Progenitor cell of endocrine pancreas (in vitro differentiated cells): ENCODE measurements at regions not wholly inside any gene's neighbourhood (a gene's known extent, or its start where the extent isn't known, plus 50 kb on each side); places are given as distances from the start of the nearest gene placed in this dataset.

Source experiments
- DNase-seq: peaks from one replicate; pipeline ENCODE4 v3.0.0; 2021; ENCODE audit warnings: low spot score; ENCODE audit not compliant: unreplicated experiment
- H3K27ac Mint-ChIP-seq: 2 replicates; pipeline ENCODE4 v1.8.0; 2021; ENCODE audit warnings: mild to moderate bottlenecking, moderate library complexity, mixed read lengths
- H3K27me3 Mint-ChIP-seq: 2 replicates; pipeline ENCODE4 v1.8.0; 2021; ENCODE audit warnings: mixed read lengths
- H3K36me3 Mint-ChIP-seq: 2 replicates; pipeline ENCODE4 v1.8.0; 2022; ENCODE audit warnings: mixed read lengths; ENCODE audit not compliant: insufficient read depth
- H3K4me1 Mint-ChIP-seq: 2 replicates; pipeline ENCODE4 v1.8.0; 2021; ENCODE audit warnings: low read depth, mixed read lengths
- H3K4me3 Mint-ChIP-seq: 2 replicates; pipeline ENCODE4 v1.8.0; 2021; ENCODE audit warnings: low read depth, mild to moderate bottlenecking, moderate library complexity, mixed read lengths
- H3K9me3 Mint-ChIP-seq: 2 replicates; pipeline ENCODE4 v1.8.0; 2021; ENCODE audit warnings: low read depth, mixed read lengths
- TF ChIP-seq, protein P1 (sequence below): fragments of 200-600 bp; sonication (generic); IDR thresholded peaks from one replicate; pipeline ENCODE4 v1.5.0; 2021; ENCODE audit warnings: antibody characterized with exemption, mild to moderate bottlenecking; ENCODE audit not compliant: unreplicated experiment

DNA sequence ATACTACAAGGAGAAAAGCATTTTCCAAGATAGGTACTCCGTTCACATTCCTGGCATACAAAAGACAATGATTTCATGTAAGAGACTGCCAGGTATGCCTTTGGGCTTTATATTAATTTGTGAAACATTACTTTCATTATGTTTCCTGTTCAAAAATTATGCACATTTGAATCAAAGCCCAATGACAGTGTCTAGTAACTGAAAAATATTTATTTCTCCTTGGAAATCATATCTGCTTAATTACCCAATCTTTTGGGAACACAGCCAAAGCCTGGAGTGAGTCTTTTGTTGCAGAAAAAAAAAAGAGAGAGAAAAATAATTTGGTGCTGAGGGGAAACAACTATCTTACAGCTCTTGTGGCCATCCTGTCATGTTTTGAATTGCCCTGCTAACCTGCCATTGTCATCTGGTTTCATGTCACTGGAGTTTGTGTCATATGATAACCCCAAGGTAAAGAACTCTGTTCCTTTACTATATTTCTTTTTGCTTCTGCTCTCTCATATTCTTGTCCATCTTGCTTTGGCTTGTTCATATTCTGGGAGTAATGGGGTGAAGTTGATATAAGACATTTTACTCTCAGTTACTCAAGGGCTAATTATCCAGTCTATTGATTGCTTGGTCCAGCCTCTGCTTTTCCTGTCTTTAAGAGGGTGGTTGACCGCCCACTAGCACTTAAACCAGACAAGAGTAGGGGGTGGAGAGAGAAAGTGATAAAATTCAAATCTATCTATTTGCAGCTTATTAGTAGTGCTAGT is 238.3 kb upstream of the NUDT12 start:
- Mint-ChIP-seq H3K9me3 (peaks cover 3% of the 10 kb centered on the region), H3K36me3 (no peaks in the 10 kb centered on the region), H3K27me3 (no peaks in the 10 kb centered on the region), H3K4me1 (no peaks in the 10 kb centered on the region), H3K4me3 (no peak overlapping the region), H3K27ac (no peak overlapping the region)
- DNase-seq, result no peak
- TF ChIP-seq, protein P1, sequence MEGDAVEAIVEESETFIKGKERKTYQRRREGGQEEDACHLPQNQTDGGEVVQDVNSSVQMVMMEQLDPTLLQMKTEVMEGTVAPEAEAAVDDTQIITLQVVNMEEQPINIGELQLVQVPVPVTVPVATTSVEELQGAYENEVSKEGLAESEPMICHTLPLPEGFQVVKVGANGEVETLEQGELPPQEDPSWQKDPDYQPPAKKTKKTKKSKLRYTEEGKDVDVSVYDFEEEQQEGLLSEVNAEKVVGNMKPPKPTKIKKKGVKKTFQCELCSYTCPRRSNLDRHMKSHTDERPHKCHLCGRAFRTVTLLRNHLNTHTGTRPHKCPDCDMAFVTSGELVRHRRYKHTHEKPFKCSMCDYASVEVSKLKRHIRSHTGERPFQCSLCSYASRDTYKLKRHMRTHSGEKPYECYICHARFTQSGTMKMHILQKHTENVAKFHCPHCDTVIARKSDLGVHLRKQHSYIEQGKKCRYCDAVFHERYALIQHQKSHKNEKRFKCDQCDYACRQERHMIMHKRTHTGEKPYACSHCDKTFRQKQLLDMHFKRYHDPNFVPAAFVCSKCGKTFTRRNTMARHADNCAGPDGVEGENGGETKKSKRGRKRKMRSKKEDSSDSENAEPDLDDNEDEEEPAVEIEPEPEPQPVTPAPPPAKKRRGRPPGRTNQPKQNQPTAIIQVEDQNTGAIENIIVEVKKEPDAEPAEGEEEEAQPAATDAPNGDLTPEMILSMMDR, result no peak

DNA sequence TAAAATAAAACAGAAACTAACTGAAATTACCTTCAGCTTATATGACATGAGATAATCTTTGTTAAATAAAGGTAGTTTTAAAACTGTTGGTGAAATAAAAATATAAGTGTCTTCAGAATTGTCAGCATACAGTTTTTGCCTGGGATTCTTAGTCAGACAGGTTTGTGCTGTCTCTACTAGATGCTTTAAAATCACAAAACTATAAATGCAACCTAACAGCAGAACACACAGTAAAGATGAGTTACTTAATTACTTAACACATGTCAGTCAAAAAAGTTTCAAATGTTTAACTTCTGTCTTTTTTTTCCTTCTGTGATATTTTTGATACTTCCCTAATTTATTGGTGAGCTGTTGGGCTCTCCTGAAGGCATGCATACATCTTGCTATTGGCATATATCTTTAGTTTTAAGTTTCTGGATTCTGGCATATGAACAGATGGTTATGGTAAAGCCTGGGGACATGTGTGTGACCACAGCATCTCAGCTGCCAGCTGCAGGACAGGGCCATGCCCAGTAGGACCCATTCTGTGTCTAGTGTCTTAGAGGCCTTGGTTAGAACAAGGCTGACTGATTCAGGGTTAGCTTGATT is 231.1 kb upstream of the NUDT12 start:
- H3K27ac Mint-ChIP-seq, result no peak overlapping the region
- H3K4me1 Mint-ChIP-seq, result no peaks in the 10 kb centered on the region
- H3K36me3 Mint-ChIP-seq, result peaks cover 7% of the 10 kb centered on the region
- H3K4me3 Mint-ChIP-seq, result no peak overlapping the region
- DNase-seq, result no peak
- H3K27me3 Mint-ChIP-seq, result no peaks in the 10 kb centered on the region
- TF ChIP-seq, protein P1, result no peak
- H3K9me3 Mint-ChIP-seq, result peaks cover 27% of the 10 kb centered on the region

DNA sequence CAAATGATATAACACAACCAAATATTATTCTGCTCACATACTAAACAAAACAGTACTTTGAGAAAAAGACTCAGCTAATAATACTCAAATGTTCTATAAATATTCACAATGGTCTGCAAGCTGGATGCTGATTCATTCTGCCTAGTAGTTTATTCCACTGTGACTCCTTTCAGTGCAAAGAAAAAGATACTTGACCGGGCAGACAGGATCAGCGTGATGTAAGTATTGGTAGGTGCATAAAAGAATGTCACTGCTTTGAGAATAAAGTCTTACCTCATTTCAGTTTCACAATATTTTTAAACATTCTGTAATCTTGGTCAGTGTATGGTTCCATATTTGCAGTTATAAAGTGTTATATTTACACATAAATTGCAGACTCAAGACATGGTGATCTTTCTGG is 223.0 kb upstream of the NUDT12 start:
- H3K36me3 Mint-ChIP-seq, result no peaks in the 10 kb centered on the region
- H3K27me3 Mint-ChIP-seq, result no peaks in the 10 kb centered on the region
- no peak overlapping the region for H3K27ac Mint-ChIP-seq
- no peaks in the 10 kb centered on the region for H3K4me1 Mint-ChIP-seq
- peaks cover 8% of the 10 kb centered on the region for H3K9me3 Mint-ChIP-seq
- H3K4me3 Mint-ChIP-seq, result no peak overlapping the region
- TF ChIP-seq, protein P1, result no peak
- DNase-seq, result no peak

DNA sequence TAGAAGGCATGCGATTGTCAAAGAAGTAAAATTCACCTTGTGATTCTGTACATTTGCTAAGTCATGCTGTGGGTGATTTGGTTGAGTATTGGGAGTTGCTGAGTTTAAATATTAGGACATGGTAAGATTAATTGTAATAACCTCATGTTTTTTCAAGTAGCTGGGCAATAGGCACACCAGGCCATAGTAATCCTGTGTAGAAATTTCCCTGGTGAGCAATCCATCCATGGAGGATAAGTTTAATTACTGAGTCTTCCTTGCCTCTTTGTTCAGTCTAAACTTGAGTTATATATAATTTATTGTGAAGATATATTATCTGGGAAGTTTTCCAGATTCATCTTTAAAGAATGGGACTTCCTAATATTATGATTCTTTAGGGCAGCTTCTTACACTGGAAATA is 221.1 kb upstream of the NUDT12 start:
- DNase-seq, result no peak
- TF ChIP-seq, protein P1, result no peak
- H3K4me3 Mint-ChIP-seq, result no peak overlapping the region
- no peaks in the 10 kb centered on the region for H3K27me3 Mint-ChIP-seq
- no peaks in the 10 kb centered on the region for H3K4me1 Mint-ChIP-seq
- H3K36me3 Mint-ChIP-seq, result no peaks in the 10 kb centered on the region
- H3K27ac Mint-ChIP-seq, result no peak overlapping the region
- no peaks in the 10 kb centered on the region for H3K9me3 Mint-ChIP-seq

DNA sequence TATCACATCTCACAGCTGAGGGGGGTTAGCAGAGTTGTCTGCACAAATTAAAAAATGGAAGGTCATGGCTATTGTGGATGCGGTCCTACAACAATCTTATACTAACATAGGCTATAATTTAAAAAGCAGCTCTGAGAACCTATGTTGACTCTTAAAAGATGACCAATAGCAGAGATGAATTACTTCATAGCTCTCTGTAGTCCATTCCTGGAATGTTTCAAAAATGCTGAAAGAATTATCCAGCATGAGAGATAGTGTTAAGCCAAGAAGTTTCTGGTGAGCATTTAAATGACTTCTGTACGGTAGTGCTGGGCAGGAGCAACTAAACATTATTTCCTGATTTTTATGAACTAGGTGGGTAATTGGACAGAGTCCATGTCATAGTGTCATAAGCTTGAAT is 218.2 kb upstream of the NUDT12 start:
- Mint-ChIP-seq H3K27ac (no peak overlapping the region), H3K27me3 (no peaks in the 10 kb centered on the region)

More for the DNA sequence above, 218.2 kb upstream of the NUDT12 start:
- H3K4me1 Mint-ChIP-seq, result no peaks in the 10 kb centered on the region
- H3K4me3 Mint-ChIP-seq, result no peak overlapping the region
- peaks cover 4% of the 10 kb centered on the region for H3K9me3 Mint-ChIP-seq
- DNase-seq, result no peak
- H3K36me3 Mint-ChIP-seq, result peaks cover 1% of the 10 kb centered on the region
- TF ChIP-seq, protein P1, result no peak
